ENCODE measurements at regions not wholly inside any gene's neighbourhood (a gene's known extent, or its start where the extent isn't known, plus 50 kb on each side); places are given as distances from the start of the nearest gene placed in this dataset.

DNA sequence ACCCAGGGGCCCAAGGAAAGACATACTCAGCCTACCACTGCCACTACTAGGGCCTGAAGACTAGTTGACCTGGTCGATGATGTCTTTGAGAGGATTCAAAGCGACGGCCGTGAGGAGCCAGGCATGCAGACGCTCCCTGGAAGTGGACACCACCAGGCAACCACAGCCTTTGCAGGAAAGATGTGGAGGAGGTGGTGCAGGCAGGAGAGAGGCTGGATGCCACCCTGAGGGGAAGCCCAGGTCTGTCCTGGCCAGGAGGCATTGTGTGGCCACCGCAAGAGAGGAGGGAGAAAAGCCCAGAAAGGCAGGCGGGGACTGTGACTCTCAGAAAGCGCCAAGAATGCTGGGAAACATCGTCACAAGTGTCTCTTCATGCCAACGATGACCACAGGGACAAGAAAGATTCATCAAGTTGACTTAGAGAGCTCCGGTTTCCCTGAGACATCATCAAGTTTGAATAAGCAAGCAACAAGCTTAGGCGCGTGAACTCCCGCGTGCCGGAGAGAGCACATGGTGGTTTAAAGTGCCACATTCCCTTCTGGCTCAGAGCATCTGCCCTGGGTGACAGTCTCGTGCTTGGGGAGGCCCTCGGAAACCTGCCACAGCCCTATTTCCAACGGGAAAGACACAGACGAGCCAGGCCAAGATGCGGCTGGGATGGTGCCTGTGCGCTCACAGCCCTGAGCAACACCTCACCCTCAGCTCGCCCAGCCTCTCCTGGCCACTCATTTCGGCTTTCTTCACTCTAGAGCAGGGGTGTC, 464.5 kb upstream of the SALL3 start:
- TF ChIP-seq, protein P1, sequence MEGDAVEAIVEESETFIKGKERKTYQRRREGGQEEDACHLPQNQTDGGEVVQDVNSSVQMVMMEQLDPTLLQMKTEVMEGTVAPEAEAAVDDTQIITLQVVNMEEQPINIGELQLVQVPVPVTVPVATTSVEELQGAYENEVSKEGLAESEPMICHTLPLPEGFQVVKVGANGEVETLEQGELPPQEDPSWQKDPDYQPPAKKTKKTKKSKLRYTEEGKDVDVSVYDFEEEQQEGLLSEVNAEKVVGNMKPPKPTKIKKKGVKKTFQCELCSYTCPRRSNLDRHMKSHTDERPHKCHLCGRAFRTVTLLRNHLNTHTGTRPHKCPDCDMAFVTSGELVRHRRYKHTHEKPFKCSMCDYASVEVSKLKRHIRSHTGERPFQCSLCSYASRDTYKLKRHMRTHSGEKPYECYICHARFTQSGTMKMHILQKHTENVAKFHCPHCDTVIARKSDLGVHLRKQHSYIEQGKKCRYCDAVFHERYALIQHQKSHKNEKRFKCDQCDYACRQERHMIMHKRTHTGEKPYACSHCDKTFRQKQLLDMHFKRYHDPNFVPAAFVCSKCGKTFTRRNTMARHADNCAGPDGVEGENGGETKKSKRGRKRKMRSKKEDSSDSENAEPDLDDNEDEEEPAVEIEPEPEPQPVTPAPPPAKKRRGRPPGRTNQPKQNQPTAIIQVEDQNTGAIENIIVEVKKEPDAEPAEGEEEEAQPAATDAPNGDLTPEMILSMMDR (conservative IDR thresholded peaks at IDR 0.05 in 1 of 2, IDR thresholded peaks at IDR 0.05 in 1 of 2; ENCODE audit: low read depth in 1 of 2, low read length in 2 of 2), result no peak
- no peak for TF ChIP-seq EZH2 (IDR thresholded peaks at IDR 0.05; ENCODE audit: low read length, missing control alignments)

All from fibroblast of lung (primary cell).